Gastrocnemius medialis (tissue), 4 donors: ENCODE measurements at regions not wholly inside any gene's neighbourhood (a gene's known extent, or its start where the extent isn't known, plus 50 kb on each side); places are given as distances from the start of the nearest gene placed in this dataset.
"Not testable (repeated sequence)": the region's sequence is repeated elsewhere in the genome, so short reads cannot be mapped to it uniquely, and the experiment has no call there.

ENCODE experiments used
- ATAC-seq, 2 donors: fragments of 150-250 bp; one replicate each; pipeline ENCODE4 v1.9.1; 2016
- DNase-seq, 2 donors: peaks; one replicate each; pipeline ENCODE4 v3.0.0-alpha.2; 2019
- H3K27ac ChIP-seq, 4 donors: fragments of 200-600 bp; sonication (generic); 1 replicate in 1 of 4; 2 replicates in 3 of 4; pipeline ENCODE4 v1.5.1; 2016 to 2018; ENCODE audit warnings: mild to moderate bottlenecking in 2 of 4, moderate library complexity in 1 of 4
- H3K27me3 ChIP-seq, 3 donors: fragments of 200-600 bp; sonication (generic) in 2 of 3; 1 replicate in 1 of 3; 2 replicates in 2 of 3; pipeline versions ENCODE4 v1.5.1 to v1.6.0; 2016 to 2019; ENCODE audit warnings: mild to moderate bottlenecking in 1 of 3, moderate library complexity in 1 of 3
- H3K36me3 ChIP-seq, 2 donors: fragments of 200-600 bp; sonication (generic) in 1 of 2; one replicate each; pipeline ENCODE4 v1.5.1; 2017 to 2018
- H3K4me1 ChIP-seq, 2 donors: fragments of 200-600 bp; sonication (generic) in 1 of 2; one replicate each; pipeline ENCODE4 v1.5.1; 2016 to 2017; ENCODE audit warnings: mild to moderate bottlenecking in 2 of 2
- H3K4me3 ChIP-seq, 4 donors: fragments of 200-600 bp; sonication (generic) in 3 of 4; 1 replicate in 1 of 4; 2 replicates in 3 of 4; pipeline ENCODE4 v1.5.1; 2016 to 2019; ENCODE audit warnings: mild to moderate bottlenecking in 2 of 4
- H3K9me3 ChIP-seq, 3 donors: fragments of 200-600 bp; sonication (generic) in 2 of 3; 1 replicate in 1 of 3; 2 replicates in 2 of 3; pipeline ENCODE4 v1.5.1; 2016 to 2019
- CTCF ChIP-seq, 5 experiments: fragments of 450-650 bp in 3 of 5; fragments of 200-600 bp in 2 of 5; sonication (generic) in 2 of 5; IDR thresholded peaks in 4 of 5; conservative IDR thresholded peaks in 1 of 5; 1 replicate in 4 of 5; 2 replicates in 1 of 5; pipeline ENCODE4 v1.5.1; 2016 to 2019; ENCODE audit warnings: antibody characterized with exemption in 5 of 5, mild to moderate bottlenecking in 3 of 5, moderate library complexity in 3 of 5
- POLR2A ChIP-seq, 2 donors: fragments of 450-650 bp; IDR thresholded peaks; one replicate each; pipeline ENCODE4 v1.6.1; 2017; ENCODE audit warnings: antibody characterized with exemption in 2 of 2, mild to moderate bottlenecking in 2 of 2, moderate library complexity in 2 of 2
- in situ Hi-C, 4 donors: fragments of 200-750 bp; cut with MboI; loops; one replicate each; pipeline versions ENCODE4 v1.15.0 to v1.8.0; 2017; ENCODE audit warnings: low sequenced_read_pairs in 4 of 4
- intact Hi-C: fragments of 100-400 bp; cut with DNase I; formaldehyde crosslinking; loops from one replicate; pipeline ENCODE4 v1.15.1; 2023; ENCODE audit warnings: low total_unique reads

- Histone ChIP-seq H3K9me3 (no peaks in the 10 kb centered on the region), H3K4me3 (no peak overlapping the region), H3K36me3 (no peaks in the 10 kb centered on the region), H3K4me1 (no peaks in the 10 kb centered on the region), H3K27ac (no peak overlapping the region), H3K27me3 (no peaks in the 10 kb centered on the region)
- in situ Hi-C loops, result no loop called here
- ATAC-seq (no peak), DNase-seq (no peak)
- intact Hi-C loops, result no loop called here
- TF ChIP-seq CTCF (IDR thresholded peaks at IDR 0.05 in 4 of 5, conservative IDR thresholded peaks at IDR 0.05 in 1 of 5) (no peak), POLR2A (IDR thresholded peaks at IDR 0.05) (no peak)
Measured at GRCh38 chr5:117131048-117131679, 556.5 kb upstream of the SEMA6A start.

GRCh38 chr5:117118499-117118898 lies 543.9 kb upstream of the SEMA6A start:
- TF ChIP-seq POLR2A (IDR thresholded peaks at IDR 0.05) (no peak), CTCF (IDR thresholded peaks at IDR 0.05 in 4 of 5, conservative IDR thresholded peaks at IDR 0.05 in 1 of 5) (no peak)
- no peaks in the 10 kb centered on the region for H3K9me3 ChIP-seq
- no peaks in the 10 kb centered on the region for H3K36me3 ChIP-seq
- in situ Hi-C loops (no loop called here), intact Hi-C loops (no loop called here)
- no peak for DNase-seq
- no peaks in the 10 kb centered on the region for H3K4me1 ChIP-seq
- H3K27me3 ChIP-seq, result no peaks in the 10 kb centered on the region
- no peak overlapping the region for H3K27ac ChIP-seq
- H3K4me3 ChIP-seq, result no peak overlapping the region
- ATAC-seq, result no peak

DNA sequence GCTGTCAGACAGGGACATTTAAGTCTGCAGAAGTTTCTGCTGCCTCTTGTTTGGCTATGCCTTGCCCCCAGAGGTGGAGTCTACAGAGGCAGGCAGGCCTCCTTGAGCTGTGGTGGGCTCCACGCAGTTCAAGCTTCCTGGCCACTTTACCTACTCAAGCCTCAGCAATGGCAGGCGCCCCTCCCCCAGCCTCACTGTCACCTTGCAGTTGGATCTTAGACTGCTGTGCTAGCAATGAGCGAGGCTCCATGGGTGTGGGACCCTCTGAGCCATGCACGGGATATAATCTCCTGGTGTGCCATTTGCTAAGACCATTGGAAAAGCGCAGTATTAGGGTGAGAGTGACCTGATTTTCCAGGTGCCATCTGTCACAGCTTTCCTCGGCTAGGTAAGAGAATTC lies 542.7 kb upstream of the SEMA6A start:
- H3K36me3 ChIP-seq, H3K27me3 ChIP-seq, H3K9me3 ChIP-seq, H3K4me1 ChIP-seq, H3K27ac ChIP-seq, intact Hi-C loops, in situ Hi-C loops, DNase-seq, ATAC-seq, H3K4me3 ChIP-seq: not testable (repeated sequence)

- DNase-seq (no peak), ATAC-seq (no peak)
- Histone ChIP-seq H3K27me3 (no peaks in the 10 kb centered on the region), H3K4me3 (no peak overlapping the region), H3K4me1 (no peaks in the 10 kb centered on the region), H3K36me3 (no peaks in the 10 kb centered on the region), H3K27ac (no peak overlapping the region), H3K9me3 (no peaks in the 10 kb centered on the region)
- intact Hi-C loops, result no loop called here
- TF ChIP-seq POLR2A (IDR thresholded peaks at IDR 0.05) (no peak), CTCF (IDR thresholded peaks at IDR 0.05 in 4 of 5, conservative IDR thresholded peaks at IDR 0.05 in 1 of 5) (no peak)
- in situ Hi-C loops, result no loop called here
Measured at GRCh38 chr5:117110548-117110947, 535.9 kb upstream of the SEMA6A start.

- intact Hi-C loops (no loop called here), in situ Hi-C loops (no loop called here)
- Histone ChIP-seq H3K27me3 (no peaks in the 10 kb centered on the region), H3K4me3 (no peak overlapping the region), H3K4me1 (no peaks in the 10 kb centered on the region), H3K27ac (no peak overlapping the region), H3K36me3 (no peaks in the 10 kb centered on the region), H3K9me3 (no peaks in the 10 kb centered on the region)
- DNase-seq (no peak), ATAC-seq (no peak)
- TF ChIP-seq CTCF (IDR thresholded peaks at IDR 0.05 in 4 of 5, conservative IDR thresholded peaks at IDR 0.05 in 1 of 5), result no peak
- no peak for TF ChIP-seq POLR2A (IDR thresholded peaks at IDR 0.05)
Measured at GRCh38 chr5:117107859-117108258, 533.2 kb upstream of the SEMA6A start.
